HepG2 (cell line): ENCODE measurements at regions not wholly inside any gene's neighbourhood (a gene's known extent, or its start where the extent isn't known, plus 50 kb on each side); places are given as distances from the start of the nearest gene placed in this dataset.

Source experiments
- ATAC-seq: fragments of 200-7000 bp; cut with Tn5 transposase; 3 replicates; pipeline ENCODE4 v1.9.1; 2020; ENCODE audit warnings: mild to moderate bottlenecking, moderate library complexity
- BruUV-seq: library from RNA; stranded (reverse); fragments of 400-500 nt; replicated peaks from 2 replicates; lab custom pipeline; 2021; lab: Mats Ljungman, UMichigan
- CTCF ChIA-PET: fragments of 300-600 bp; formaldehyde crosslinking; extraction: SDS; loops from one replicate; lab custom pipeline; 2021; ENCODE audit warnings: low total read pairs, inconsistent platforms, low intra/inter-chr PET ratio; lab: Yijun Ruan, JAX
- POLR2A ChIA-PET: fragments of 350-600 bp; sonication (Branson Sonifier 250); formaldehyde crosslinking; loops from one replicate; lab custom pipeline; 2020; ENCODE audit warnings: antibody characterized with exemption, inconsistent platforms; lab: Yijun Ruan, JAX
- DNase-seq: peaks from one replicate; pipeline ENCODE4 v3.0.0-alpha.2; 2015; ENCODE audit warnings: low spot score
- FAIRE-seq: peaks from 3 replicates; lab custom pipeline; 2011; peaks lifted over from hg19 to GRCh38; lab: Jason Lieb, UNC
- H2AFZ ChIP-seq: one replicate; pipeline ENCODE4 v1.6.1; 2011; ENCODE audit warnings: low read length, inconsistent platforms
- H3K27ac ChIP-seq: fragments of 300-600 bp; 3 replicates; pipeline ENCODE4 v1.8.0; 2011; ENCODE audit warnings: mixed run types, mild to moderate bottlenecking, mixed read lengths, low read length, inconsistent platforms; ENCODE audit not compliant: insufficient read depth; ENCODE audit errors: extremely low read length
- H3K27me3 ChIP-seq, 2 experiments: fragments of 200-600 bp in 1 of 2; 2 replicates in 1 of 2; 3 replicates in 1 of 2; pipeline versions ENCODE4 v1.6.0 to v1.8.0; 2011; ENCODE audit warnings: low read length in 2 of 2, mild to moderate bottlenecking in 2 of 2, moderate library complexity in 2 of 2, inconsistent platforms in 1 of 2; ENCODE audit not compliant: insufficient read depth in 2 of 2, control insufficient read depth in 1 of 2
- H3K36me3 ChIP-seq, 2 experiments: fragments of 200-600 bp in 1 of 2; replicated peaks in 1 of 2; 2 replicates in 1 of 2; 3 replicates in 1 of 2; pipeline versions ENCODE4 v1.5.1 to v1.8.0; 2011; ENCODE audit warnings: low read length in 2 of 2, inconsistent platforms in 1 of 2; ENCODE audit not compliant: insufficient read depth in 2 of 2, control insufficient read depth in 1 of 2
- H3K4me1 ChIP-seq: 2 replicates; pipeline ENCODE4 v1.5.1; 2012; ENCODE audit warnings: low read length, inconsistent platforms; ENCODE audit not compliant: insufficient read depth
- H3K4me2 ChIP-seq: 2 replicates; pipeline ENCODE4 v1.6.0; 2011; ENCODE audit warnings: low read depth, low read length, inconsistent platforms
- H3K4me3 ChIP-seq, 3 experiments: fragments of 200-600 bp in 1 of 3; sonication (generic), shearing (Covaris generic) in 1 of 3; replicated peaks in 1 of 3; 2 replicates each; pipeline ENCODE4 v1.5.1; 2011 to 2016; ENCODE audit warnings: low read length in 3 of 3, inconsistent platforms in 2 of 3, low read depth in 2 of 3, mild to moderate bottlenecking in 2 of 3, control low read depth in 1 of 3, mixed read lengths in 1 of 3; ENCODE audit not compliant: insufficient read depth in 1 of 3
- H3K79me2 ChIP-seq: one replicate; pipeline ENCODE4 v1.6.1; 2011; ENCODE audit warnings: low read length, inconsistent platforms; ENCODE audit not compliant: insufficient read depth
- H3K9ac ChIP-seq: 2 replicates; pipeline ENCODE4 v1.6.0; 2011; ENCODE audit warnings: mild to moderate bottlenecking, low read depth, low read length, inconsistent platforms; ENCODE audit not compliant: insufficient read depth
- H3K9me3 ChIP-seq: 2 replicates; pipeline ENCODE4 v1.5.1; 2012; ENCODE audit warnings: mild to moderate bottlenecking, low read length
- H4K20me1 ChIP-seq: 2 replicates; pipeline ENCODE4 v1.6.0; 2011; ENCODE audit warnings: inconsistent platforms, mild to moderate bottlenecking, low read length, moderate library complexity; ENCODE audit not compliant: insufficient read depth
- ATRX ChIP-seq: sonication (generic); formaldehyde crosslinking; IDR thresholded peaks from 2 replicates; pipeline ENCODE4 v1.4.0; 2020; ENCODE audit warnings: missing genetic modification reagents, borderline replicate concordance
- FOXP1 ChIP-seq, 2 experiments: fragments of 450-650 bp in 1 of 2; IDR thresholded peaks; 2 replicates each; pipeline ENCODE4 v1.6.1; 2017 to 2018; ENCODE audit warnings: antibody characterized with exemption in 1 of 2
- KMT2B ChIP-seq: IDR thresholded peaks from 2 replicates; pipeline ENCODE4 v1.6.1; 2016; ENCODE audit warnings: missing genetic modification reagents, missing compliant biosample characterization
- PAX8 ChIP-seq: sonication (generic); formaldehyde crosslinking; IDR thresholded peaks from 2 replicates; pipeline ENCODE4 v1.8.0; 2022; ENCODE audit warnings: mild to moderate bottlenecking, missing genetic modification reagents, borderline replicate concordance
- PCBP2 ChIP-seq: fragments of 200-400 bp; formaldehyde crosslinking; optimal IDR thresholded peaks from 2 replicates; pipeline ENCODE3; 2018; ENCODE audit warnings: low read length, low read depth; ENCODE audit not compliant: poor library complexity, severe bottlenecking
- ZBTB4 ChIP-seq: sonication (generic); formaldehyde crosslinking; IDR thresholded peaks from 2 replicates; pipeline ENCODE4 v1.4.0; 2020; ENCODE audit warnings: missing genetic modification reagents, mild to moderate bottlenecking, borderline replicate concordance
- ZNF513 ChIP-seq: sonication (generic); formaldehyde crosslinking; conservative IDR thresholded peaks from 2 replicates; pipeline ENCODE4 v1.5.0; 2020; ENCODE audit warnings: missing genetic modification reagents
- ZNF629 ChIP-seq: sonication (generic); formaldehyde crosslinking; conservative IDR thresholded peaks from 2 replicates; pipeline ENCODE4 v1.5.0; 2020; ENCODE audit warnings: missing genetic modification reagents
- ZSCAN9 ChIP-seq: IDR thresholded peaks from 2 replicates; pipeline ENCODE4 v1.6.1; 2016; ENCODE audit warnings: borderline replicate concordance
- WGBS: methylation state at CpG from one replicate; pipeline ENCODE4 v1.1.6; 2017; ENCODE audit warnings: low lambda C conversion rate; 5-methylcytosine and 5-hydroxymethylcytosine counted together
- in situ Hi-C: cut with HindIII; loops from 2 replicates; pipeline ENCODE4 v1.10.0; 2017; ENCODE audit warnings: low pct_unique_long_range_greater_than_20kb; ENCODE audit not compliant: extremely low pct_ligation_motif_present
- intact Hi-C: fragments of 100-400 bp; cut with micrococcal nuclease; formaldehyde crosslinking; loops from one replicate; pipeline ENCODE4 v1.10.0; 2022; ENCODE audit not compliant: unreplicated experiment
- TF ChIP-seq, protein P1 (sequence below): sonication (generic); formaldehyde crosslinking; IDR thresholded peaks from 2 replicates; pipeline ENCODE4 v1.5.0; 2020; ENCODE audit warnings: missing genetic modification reagents

DNA sequence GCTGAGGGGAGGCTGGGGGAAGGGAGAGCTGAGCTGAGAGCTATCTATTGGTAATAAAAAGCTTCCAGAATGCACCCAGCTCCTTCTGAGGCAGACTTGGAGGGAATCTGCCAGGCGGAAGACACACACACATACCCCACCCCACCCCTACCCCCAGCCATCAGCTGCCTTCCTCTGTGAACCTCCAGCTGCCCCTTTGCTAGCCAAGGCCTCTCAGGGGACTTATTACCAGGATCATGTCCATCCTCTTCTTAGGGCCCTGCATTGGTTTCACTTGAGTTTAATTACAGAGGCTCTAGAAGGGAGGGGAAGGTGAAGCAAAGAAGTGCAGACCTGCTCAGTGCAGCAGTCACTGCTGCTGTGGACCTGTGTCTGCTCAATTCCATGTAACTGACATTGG lies 156.4 kb downstream of the OMA1 start:
- intact Hi-C loops = no loop called here
- no peak overlapping the region for H3K9ac ChIP-seq
- no peaks in the 10 kb centered on the region for H3K36me3 ChIP-seq
- no peaks in the 10 kb centered on the region for H3K9me3 ChIP-seq
- H3K27ac ChIP-seq = no peak overlapping the region
- H3K27me3 ChIP-seq = no peaks in the 10 kb centered on the region
- CTCF ChIA-PET = no interaction called here
- H3K4me2 ChIP-seq = no peak overlapping the region
- POLR2A ChIA-PET = no interaction called here
- 50% methylated on average over 1 of the region's 1 CpG for WGBS
- no peaks in the 10 kb centered on the region for H4K20me1 ChIP-seq
- FAIRE-seq = no peak
- in situ Hi-C loops = no loop called here
- no peak overlapping the region for H2AFZ ChIP-seq
- H3K4me3 ChIP-seq = no peak overlapping the region
- TF ChIP-seq KMT2B (CRISPR knock-in tag) (no peak), ZNF513 (no peak), FOXP1 (IDR thresholded peaks at IDR 0.05) (no peak), FOXP1 (CRISPR knock-in tag; IDR thresholded peaks at IDR 0.05) (no peak), PAX8 (CRISPR knock-in tag) (no peak), ZSCAN9 (CRISPR knock-in tag) (no peak), ZNF629 (CRISPR knock-in tag) (no peak), PCBP2 (no peak), ZBTB4 (CRISPR knock-in tag) (no peak), ATRX (CRISPR knock-in tag) (no peak)
- TF ChIP-seq, protein P1, sequence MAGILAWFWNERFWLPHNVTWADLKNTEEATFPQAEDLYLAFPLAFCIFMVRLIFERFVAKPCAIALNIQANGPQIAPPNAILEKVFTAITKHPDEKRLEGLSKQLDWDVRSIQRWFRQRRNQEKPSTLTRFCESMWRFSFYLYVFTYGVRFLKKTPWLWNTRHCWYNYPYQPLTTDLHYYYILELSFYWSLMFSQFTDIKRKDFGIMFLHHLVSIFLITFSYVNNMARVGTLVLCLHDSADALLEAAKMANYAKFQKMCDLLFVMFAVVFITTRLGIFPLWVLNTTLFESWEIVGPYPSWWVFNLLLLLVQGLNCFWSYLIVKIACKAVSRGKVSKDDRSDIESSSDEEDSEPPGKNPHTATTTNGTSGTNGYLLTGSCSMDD = no peak
- TF ChIP-seq, all 625 proteins: peak for 0
- Histone ChIP-seq H3K4me1 (peaks cover 2% of the 10 kb centered on the region; the same call in 1 of the 2 replicates), H3K79me2 (no peaks in the 10 kb centered on the region)
- DNase-seq (no peak), ATAC-seq (no peak)
- no TSS peak for BruUV-seq
